A673 (cell line): ENCODE measurements at regions not wholly inside any gene's neighbourhood (a gene's known extent, or its start where the extent isn't known, plus 50 kb on each side); places are given as distances from the start of the nearest gene placed in this dataset.

Experiments
- EZH2 ChIP-seq: fragments of 200-600 bp; sonication (generic); IDR thresholded peaks from 2 replicates; pipeline ENCODE4 v1.6.1; 2017; ENCODE audit warnings: borderline replicate concordance, low read depth, mild to moderate bottlenecking, mixed read lengths, antibody characterized with exemption, low read length; ENCODE audit not compliant: poor library complexity, severe bottlenecking
- TF ChIP-seq, protein P1 (sequence below): fragments of 300-800, 200-600 bp; sonication (generic); conservative IDR thresholded peaks from 2 replicates; pipeline ENCODE4 v1.5.1; 2017; ENCODE audit warnings: low read depth, mild to moderate bottlenecking, antibody characterized with exemption, low read length, moderate library complexity, mixed read lengths

- TF ChIP-seq, protein P1, sequence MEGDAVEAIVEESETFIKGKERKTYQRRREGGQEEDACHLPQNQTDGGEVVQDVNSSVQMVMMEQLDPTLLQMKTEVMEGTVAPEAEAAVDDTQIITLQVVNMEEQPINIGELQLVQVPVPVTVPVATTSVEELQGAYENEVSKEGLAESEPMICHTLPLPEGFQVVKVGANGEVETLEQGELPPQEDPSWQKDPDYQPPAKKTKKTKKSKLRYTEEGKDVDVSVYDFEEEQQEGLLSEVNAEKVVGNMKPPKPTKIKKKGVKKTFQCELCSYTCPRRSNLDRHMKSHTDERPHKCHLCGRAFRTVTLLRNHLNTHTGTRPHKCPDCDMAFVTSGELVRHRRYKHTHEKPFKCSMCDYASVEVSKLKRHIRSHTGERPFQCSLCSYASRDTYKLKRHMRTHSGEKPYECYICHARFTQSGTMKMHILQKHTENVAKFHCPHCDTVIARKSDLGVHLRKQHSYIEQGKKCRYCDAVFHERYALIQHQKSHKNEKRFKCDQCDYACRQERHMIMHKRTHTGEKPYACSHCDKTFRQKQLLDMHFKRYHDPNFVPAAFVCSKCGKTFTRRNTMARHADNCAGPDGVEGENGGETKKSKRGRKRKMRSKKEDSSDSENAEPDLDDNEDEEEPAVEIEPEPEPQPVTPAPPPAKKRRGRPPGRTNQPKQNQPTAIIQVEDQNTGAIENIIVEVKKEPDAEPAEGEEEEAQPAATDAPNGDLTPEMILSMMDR = no peak
- TF ChIP-seq EZH2 = no peak
Measured at GRCh38 chr11:29017941-29018340, 909.8 kb downstream of the METTL15 start.
